Lower lobe of right lung (tissue), 2 donors: ENCODE measurements at regions not wholly inside any gene's neighbourhood (a gene's known extent, or its start where the extent isn't known, plus 50 kb on each side); places are given as distances from the start of the nearest gene placed in this dataset.

Experiments
- ATAC-seq, 2 donors: fragments of 200-7000 bp; cut with Tn5 transposase; one replicate each; pipeline ENCODE4 v1.9.1; 2020 to 2022; ENCODE audit warnings: mild to moderate bottlenecking in 2 of 2, moderate library complexity in 2 of 2
- DNase-seq: peaks from one replicate; pipeline ENCODE4 v3.0.0-alpha.2; 2020
- H3K27ac ChIP-seq: fragments of 200-600 bp; one replicate; pipeline ENCODE4 v1.8.0; 2022
- H3K27me3 ChIP-seq: fragments of 200-600 bp; one replicate; pipeline ENCODE4 v1.8.0; 2022; ENCODE audit warnings: low read depth
- H3K36me3 ChIP-seq: fragments of 200-600 bp; one replicate; pipeline ENCODE4 v1.8.0; 2022; ENCODE audit warnings: mild to moderate bottlenecking
- H3K4me1 ChIP-seq: fragments of 200-600 bp; one replicate; pipeline ENCODE4 v1.8.0; 2022
- H3K4me3 ChIP-seq: fragments of 200-600 bp; one replicate; pipeline ENCODE4 v1.8.0; 2022; ENCODE audit warnings: mild to moderate bottlenecking
- H3K9me3 ChIP-seq: fragments of 200-600 bp; one replicate; pipeline ENCODE4 v1.8.0; 2022
- intact Hi-C: fragments of 100-400 bp; cut with DNase I; formaldehyde crosslinking; loops from one replicate; pipeline ENCODE4 v1.11.0; 2022
- TF ChIP-seq, protein P1 (sequence below): fragments of 200-600 bp; IDR thresholded peaks from one replicate; pipeline ENCODE4 v1.8.0; 2022; ENCODE audit warnings: antibody characterized with exemption, mild to moderate bottlenecking
- donor health status: DM: no; HTN: yes; CAD: no; lungs with severe emphysema.

GRCh38 chr10:45080331-45080730, 79.6 kb downstream of the ZNF22 start:
- DNase-seq (no peak), ATAC-seq (no peak)
- TF ChIP-seq, protein P1, sequence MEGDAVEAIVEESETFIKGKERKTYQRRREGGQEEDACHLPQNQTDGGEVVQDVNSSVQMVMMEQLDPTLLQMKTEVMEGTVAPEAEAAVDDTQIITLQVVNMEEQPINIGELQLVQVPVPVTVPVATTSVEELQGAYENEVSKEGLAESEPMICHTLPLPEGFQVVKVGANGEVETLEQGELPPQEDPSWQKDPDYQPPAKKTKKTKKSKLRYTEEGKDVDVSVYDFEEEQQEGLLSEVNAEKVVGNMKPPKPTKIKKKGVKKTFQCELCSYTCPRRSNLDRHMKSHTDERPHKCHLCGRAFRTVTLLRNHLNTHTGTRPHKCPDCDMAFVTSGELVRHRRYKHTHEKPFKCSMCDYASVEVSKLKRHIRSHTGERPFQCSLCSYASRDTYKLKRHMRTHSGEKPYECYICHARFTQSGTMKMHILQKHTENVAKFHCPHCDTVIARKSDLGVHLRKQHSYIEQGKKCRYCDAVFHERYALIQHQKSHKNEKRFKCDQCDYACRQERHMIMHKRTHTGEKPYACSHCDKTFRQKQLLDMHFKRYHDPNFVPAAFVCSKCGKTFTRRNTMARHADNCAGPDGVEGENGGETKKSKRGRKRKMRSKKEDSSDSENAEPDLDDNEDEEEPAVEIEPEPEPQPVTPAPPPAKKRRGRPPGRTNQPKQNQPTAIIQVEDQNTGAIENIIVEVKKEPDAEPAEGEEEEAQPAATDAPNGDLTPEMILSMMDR = no peak
- no peaks in the 10 kb centered on the region for H3K36me3 ChIP-seq
- peaks cover 4% of the 10 kb centered on the region for H3K9me3 ChIP-seq
- H3K27me3 ChIP-seq = no peaks in the 10 kb centered on the region
- H3K4me1 ChIP-seq = no peaks in the 10 kb centered on the region
- no peak overlapping the region for H3K27ac ChIP-seq
- no peak overlapping the region for H3K4me3 ChIP-seq
- intact Hi-C loops = no loop called here

DNA sequence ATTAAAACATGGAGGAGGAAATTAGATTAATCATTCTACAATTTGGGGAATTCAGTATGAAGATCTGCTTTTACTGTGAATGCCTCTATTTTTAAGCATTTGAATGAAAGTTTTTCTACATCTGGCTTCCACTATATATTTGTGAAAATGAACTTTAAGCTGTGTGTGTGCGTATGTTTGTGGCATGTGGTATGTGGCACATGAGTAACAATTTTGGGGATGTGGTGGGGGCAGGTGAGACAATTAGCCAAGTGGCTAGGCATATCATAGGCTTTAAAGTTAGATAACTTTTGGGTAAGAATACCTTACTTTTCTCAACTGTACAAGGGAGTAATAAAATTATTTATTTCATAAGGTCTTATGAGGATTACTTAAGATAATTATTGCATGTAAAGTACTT, 81.5 kb downstream of the ZNF22 start:
- Histone ChIP-seq H3K9me3 (peaks cover 7% of the 10 kb centered on the region), H3K27me3 (no peaks in the 10 kb centered on the region), H3K36me3 (no peaks in the 10 kb centered on the region), H3K4me3 (no peak overlapping the region), H3K27ac (no peak overlapping the region), H3K4me1 (no peaks in the 10 kb centered on the region)
- TF ChIP-seq, protein P1 = no peak
- intact Hi-C loops = no loop called here
- DNase-seq (no peak), ATAC-seq (no peak)

GRCh38 chr10:45091968-45092367, 91.2 kb downstream of the ZNF22 start:
- DNase-seq = no peak
- H3K27me3 ChIP-seq = no peaks in the 10 kb centered on the region
- H3K4me1 ChIP-seq = no peaks in the 10 kb centered on the region
- no peak overlapping the region for H3K4me3 ChIP-seq
- TF ChIP-seq, protein P1 = no peak
- no peak overlapping the region for H3K27ac ChIP-seq
- intact Hi-C loops = no loop called here
- H3K36me3 ChIP-seq = no peaks in the 10 kb centered on the region
- no peaks in the 10 kb centered on the region for H3K9me3 ChIP-seq
- no peak for ATAC-seq

GRCh38 chr10:45093945-45094344, 93.2 kb downstream of the ZNF22 start:
- ATAC-seq (no peak), DNase-seq (no peak)
- Histone ChIP-seq H3K36me3 (no peaks in the 10 kb centered on the region), H3K4me1 (no peaks in the 10 kb centered on the region), H3K4me3 (no peak overlapping the region), H3K9me3 (no peaks in the 10 kb centered on the region), H3K27me3 (no peaks in the 10 kb centered on the region), H3K27ac (no peak overlapping the region)
- TF ChIP-seq, protein P1 = no peak
- intact Hi-C loops = no loop called here

GRCh38 chr10:45095286-45095685, 94.6 kb downstream of the ZNF22 start:
- ATAC-seq = no peak

More at GRCh38 chr10:45095286-45095685, 94.6 kb downstream of the ZNF22 start:
- DNase-seq = no peak
- H3K4me3 ChIP-seq = no peak overlapping the region
- H3K36me3 ChIP-seq = no peaks in the 10 kb centered on the region
- H3K27me3 ChIP-seq = no peaks in the 10 kb centered on the region
- intact Hi-C loops = no loop called here
- TF ChIP-seq, protein P1 = no peak
- no peaks in the 10 kb centered on the region for H3K9me3 ChIP-seq
- H3K4me1 ChIP-seq = no peaks in the 10 kb centered on the region
- no peak overlapping the region for H3K27ac ChIP-seq
